ENCODE measurements at regions not wholly inside any gene's neighbourhood (a gene's known extent, or its start where the extent isn't known, plus 50 kb on each side); places are given as distances from the start of the nearest gene placed in this dataset.

DNA sequence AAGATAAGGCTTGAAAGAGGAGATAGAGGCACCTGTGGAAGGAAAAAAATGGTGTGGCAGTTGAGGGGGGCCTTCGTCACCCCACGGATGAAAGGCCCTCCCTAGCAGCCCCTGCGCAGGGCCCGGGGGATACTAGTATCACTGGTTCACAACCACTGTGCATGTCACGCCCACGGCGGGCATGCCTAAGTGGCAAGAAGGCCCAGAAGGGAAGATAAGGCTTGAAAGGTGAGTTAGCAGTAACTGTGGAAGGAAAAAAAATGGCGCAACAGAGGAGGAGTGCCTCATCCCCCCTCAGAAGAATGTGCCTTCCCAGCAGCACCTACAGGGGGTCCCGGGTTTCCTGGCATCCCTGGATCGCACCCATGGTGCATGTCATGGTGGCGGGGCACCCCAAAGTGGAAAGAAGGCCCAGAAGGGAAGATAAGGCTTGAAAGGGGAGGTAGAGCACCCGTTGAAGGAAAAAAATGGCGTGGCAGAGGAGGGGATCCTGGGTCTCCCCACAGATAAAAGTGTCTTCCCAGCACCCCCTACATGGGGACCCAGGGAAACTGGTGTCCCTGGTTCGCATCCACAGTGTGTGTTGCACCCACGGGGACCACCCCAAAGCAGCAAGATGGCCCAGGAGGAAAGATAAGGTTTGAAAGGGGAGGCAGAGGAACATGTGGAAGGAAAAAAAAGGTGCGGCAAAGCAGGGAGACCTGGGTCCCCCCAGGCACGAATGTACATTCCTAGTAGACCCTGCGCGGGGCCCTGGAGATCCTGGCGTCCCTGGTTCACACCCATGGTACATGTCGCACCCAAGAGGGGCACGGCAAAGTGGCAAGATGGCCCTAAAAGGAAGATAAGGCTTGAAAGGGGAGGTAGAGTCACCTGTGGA lies 279.2 kb downstream of the ALG10 start:
- TF ChIP-seq TCF12 (IDR thresholded peaks at IDR 0.05) (no peak), EZH2phosphoT487 (IDR thresholded peaks at IDR 0.05; ENCODE audit: borderline replicate concordance, low read depth) (no peak), TAF1 (IDR thresholded peaks at IDR 0.05; ENCODE audit: borderline replicate concordance, low read depth, low read length) (no peak), RAD21 (IDR thresholded peaks at IDR 0.05; ENCODE audit: low read length) (no peak), RCOR1 (IDR thresholded peaks at IDR 0.05; ENCODE audit: low read length) (no peak)
- TF ChIP-seq, protein P1, sequence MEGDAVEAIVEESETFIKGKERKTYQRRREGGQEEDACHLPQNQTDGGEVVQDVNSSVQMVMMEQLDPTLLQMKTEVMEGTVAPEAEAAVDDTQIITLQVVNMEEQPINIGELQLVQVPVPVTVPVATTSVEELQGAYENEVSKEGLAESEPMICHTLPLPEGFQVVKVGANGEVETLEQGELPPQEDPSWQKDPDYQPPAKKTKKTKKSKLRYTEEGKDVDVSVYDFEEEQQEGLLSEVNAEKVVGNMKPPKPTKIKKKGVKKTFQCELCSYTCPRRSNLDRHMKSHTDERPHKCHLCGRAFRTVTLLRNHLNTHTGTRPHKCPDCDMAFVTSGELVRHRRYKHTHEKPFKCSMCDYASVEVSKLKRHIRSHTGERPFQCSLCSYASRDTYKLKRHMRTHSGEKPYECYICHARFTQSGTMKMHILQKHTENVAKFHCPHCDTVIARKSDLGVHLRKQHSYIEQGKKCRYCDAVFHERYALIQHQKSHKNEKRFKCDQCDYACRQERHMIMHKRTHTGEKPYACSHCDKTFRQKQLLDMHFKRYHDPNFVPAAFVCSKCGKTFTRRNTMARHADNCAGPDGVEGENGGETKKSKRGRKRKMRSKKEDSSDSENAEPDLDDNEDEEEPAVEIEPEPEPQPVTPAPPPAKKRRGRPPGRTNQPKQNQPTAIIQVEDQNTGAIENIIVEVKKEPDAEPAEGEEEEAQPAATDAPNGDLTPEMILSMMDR (IDR thresholded peaks at IDR 0.05), result no peak
